Activated CD4-positive, alpha-beta T cell treated with anti-CD3 and anti-CD28 coated beads, Interleukin-2, amount 50 U/mL, for 4 hours (primary cell): ENCODE measurements at regions not wholly inside any gene's neighbourhood (a gene's known extent, or its start where the extent isn't known, plus 50 kb on each side); places are given as distances from the start of the nearest gene placed in this dataset.
"Not testable (repeated sequence)": the region's sequence is repeated elsewhere in the genome, so short reads cannot be mapped to it uniquely, and the experiment has no call there.

ENCODE experiments used
- DNase-seq, 2 experiments: peaks; one replicate each; pipeline ENCODE4 v3.0.0-alpha.2; 2020

- DNase-seq: no peak
These were observed 521.7 kb upstream of the DAB2 start for GRCh38 chr5:39946356-39947045.

DNA sequence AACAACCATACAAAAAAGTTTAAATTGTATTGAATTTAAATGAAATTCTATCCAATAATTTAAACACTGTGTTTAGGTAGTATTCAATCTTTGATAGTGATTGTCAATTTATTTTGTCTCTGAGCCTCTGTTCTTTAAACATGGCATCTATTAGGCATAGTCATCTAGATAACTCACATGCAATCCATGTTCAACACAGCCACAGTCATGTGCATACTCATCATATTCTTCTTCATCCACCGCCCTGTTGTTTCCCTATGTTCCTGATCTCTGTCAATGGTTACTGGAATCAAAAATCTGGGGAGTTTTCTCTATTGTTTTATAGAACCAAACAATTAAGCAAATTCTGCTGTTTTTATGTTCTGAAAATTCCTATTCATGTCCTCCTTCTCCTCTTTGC, 521.1 kb upstream of the DAB2 start:
- no peak for DNase-seq

DNA sequence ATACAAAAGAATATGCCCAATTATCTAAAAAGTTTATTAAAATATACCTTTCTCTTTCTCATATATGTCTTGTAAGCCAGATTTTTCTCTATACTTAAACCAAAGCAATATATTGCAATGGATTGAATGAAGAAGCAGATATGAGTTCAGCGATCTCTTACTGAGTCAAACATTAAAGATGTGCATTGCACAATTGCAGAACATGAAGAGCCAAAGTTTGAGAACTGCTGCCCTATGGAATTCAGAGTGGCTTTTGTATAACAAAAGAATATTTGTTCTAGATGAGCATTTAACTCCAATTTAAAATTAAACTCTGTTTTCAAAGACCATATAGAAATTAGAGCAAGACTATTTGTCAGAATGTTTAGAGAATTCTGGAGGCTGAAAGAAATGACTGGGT, 519.0 kb upstream of the DAB2 start:
- DNase-seq: no peak

GRCh38 chr5:39942606-39943005, 517.8 kb upstream of the DAB2 start:
- DNase-seq: no peak

GRCh38 chr5:39941416-39941815, 516.6 kb upstream of the DAB2 start:
- no peak for DNase-seq

DNA sequence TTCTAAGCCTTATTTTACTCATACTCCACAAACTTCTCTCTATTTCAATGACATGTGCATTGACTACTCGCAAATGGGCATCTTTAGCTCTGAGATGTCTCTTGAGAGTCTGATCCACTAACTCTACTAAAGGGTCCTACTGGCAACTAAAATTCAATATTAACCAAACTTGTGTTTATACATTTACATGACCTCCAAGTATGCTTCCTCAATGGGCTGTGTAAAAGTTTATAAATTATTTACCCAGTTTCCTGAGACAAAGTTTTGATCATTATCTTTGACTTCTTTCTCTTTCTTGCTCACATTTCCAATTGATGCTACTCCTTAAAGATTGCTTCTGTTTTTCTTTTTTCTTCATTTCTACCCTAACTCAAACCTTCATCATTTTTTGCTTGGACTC, 510.1 kb upstream of the DAB2 start:
- no peak for DNase-seq

DNA sequence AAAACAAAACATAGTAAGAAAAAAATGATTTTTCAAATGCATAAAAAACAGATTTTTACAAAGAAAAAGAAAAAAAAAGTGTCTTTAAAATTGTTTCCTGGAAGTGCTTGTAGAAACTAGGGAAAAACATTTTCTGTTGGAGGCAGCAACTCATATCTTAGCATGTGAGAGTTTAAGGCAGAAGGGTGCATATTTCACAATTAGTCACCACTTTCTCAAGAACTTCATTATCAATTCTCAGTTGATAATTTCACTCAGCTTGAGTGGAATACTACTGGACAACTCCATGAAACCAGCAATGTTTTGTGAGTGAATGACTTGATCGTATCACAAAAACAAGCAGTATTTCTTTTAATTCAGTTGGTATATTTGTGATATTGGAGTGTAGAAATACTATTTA, 508.3 kb upstream of the DAB2 start:
- DNase-seq: no peak

- DNase-seq: no peak
These were observed 503.9 kb upstream of the DAB2 start for GRCh38 chr5:39928709-39929108.

DNA sequence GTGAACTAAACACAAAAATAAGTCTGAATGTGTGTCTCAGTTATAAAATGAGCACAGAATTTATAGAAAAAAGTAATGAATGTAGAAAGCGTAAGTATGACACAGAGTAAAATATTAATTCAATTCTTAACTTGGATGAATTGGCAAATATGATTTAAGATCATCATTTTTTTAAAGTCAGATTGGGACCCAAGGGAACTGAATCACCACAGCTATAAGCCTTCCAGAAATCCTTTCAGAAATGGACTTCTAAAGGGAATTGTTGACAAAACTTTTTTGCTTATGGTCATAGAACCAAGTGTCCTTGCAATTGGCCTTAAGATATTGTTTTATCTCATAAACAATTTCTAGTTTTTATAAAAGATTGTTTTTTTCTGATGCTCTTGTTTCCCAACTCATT, 495.1 kb upstream of the DAB2 start:
- no peak for DNase-seq

DNA sequence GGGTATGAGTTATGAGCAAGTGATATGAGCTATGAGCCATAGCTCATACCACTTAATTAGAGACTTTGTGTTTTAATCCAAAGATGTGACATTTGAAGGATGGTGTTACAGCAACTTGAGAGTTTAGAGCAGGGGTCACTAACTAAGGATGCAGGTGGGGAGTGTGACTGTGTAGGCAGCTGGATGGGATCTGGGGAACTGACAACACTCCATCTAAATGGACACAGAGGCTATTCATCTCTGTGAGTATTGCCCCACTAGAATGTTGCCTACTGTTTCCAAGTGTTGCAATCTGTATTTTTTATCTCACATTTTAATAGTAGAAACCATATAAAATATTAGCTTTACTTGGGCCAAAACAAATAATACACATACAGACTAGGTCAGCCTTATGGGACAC, 488.1 kb upstream of the DAB2 start:
- DNase-seq: no peak

- not testable (repeated sequence) for DNase-seq
These were observed 482.6 kb upstream of the DAB2 start for GRCh38 chr5:39907267-39907951.

DNA sequence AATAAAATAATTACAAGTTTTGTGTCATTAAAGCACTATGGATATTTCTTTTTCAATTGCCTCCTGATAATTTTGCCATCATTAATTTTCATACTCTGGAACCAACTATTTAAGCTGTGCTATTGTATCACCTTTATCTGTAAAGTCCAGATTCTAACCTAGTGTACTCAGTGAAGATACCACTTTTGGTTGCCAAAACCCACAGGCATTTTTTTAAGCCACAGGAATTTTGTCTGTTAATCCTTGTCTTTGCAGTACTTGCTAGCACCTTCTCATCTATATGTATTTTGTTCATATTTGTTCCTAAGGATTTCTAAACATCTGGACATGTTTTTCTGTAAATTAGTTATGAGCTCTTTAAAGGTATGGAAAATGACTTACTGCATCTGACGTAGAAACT, 481.4 kb upstream of the DAB2 start:
- no peak for DNase-seq

DNA sequence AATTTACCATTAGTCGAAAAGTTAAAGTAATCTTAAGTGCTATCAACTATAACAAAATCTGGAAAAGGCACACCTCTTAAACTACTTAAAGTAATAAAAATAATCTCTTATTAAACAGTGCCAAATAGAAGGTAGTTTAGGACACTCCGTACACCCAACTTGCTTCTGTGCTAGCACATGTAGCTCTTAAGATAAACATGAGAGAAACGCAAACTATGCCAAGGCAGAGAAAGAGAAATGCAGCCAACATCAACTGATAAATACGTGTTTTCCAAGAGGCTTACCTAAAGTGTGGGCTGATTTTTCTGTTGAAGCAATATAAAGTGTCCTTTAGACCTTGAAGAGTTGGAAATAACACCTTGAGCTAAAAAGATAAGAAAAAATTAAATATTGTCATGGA, 480.6 kb upstream of the DAB2 start:
- DNase-seq: no peak

DNA sequence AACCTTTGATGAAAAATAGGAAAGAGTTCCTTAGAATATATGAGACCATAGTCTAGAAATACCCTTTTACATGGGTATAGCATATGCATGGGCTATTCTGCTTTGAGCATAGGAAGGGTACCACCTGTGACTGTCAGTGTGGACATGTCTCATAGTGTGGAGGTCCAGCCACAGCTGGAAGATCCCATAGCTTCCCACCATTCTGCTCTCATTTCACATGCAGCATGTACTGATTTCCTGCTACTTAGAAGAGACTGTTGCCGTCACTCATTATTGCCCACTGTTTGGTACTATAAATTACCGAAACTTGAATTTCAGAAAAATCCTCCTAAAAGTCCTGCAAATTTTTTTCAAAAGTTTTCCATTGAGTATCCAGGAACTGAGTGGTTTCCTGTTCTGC, 477.8 kb upstream of the DAB2 start:
- no peak for DNase-seq

DNA sequence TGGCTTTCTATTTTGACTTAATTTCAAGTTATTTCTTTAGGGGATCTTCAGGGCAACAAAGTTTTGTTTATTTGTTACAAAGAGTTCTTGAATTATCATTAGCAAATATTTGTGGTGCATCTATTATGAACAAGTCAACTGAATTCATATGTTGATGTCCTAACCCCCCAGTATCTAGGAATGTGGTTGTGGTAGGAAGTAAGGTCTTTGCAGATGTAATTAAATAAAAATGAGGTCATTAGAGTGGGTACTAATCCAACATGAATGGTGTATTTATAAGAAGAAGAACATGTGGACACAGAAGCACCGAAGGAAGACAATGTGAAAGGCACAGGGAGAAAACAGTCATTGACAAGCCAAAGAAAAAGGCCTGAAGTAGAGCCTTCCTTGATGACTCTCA, 474.0 kb upstream of the DAB2 start:
- no peak for DNase-seq

DNA sequence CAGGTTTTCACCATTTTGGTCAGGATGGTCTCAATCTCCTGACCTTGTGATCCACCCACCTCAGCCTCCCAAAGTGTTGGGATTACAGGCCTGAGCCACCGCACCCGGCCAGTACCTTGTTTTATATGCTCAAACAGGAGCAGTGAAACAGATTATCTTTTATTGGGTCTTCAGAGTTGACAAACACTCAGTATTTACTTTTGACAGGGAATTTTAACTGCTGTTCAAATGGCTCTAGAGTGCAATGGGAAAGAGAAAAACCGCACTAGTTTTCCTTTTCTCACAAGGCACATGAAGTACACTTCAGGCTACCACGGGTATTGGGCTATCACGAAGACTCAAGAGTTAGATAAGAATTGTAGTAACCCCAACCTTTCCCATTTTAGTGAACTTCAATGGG, 471.9 kb upstream of the DAB2 start:
- no peak for DNase-seq

DNA sequence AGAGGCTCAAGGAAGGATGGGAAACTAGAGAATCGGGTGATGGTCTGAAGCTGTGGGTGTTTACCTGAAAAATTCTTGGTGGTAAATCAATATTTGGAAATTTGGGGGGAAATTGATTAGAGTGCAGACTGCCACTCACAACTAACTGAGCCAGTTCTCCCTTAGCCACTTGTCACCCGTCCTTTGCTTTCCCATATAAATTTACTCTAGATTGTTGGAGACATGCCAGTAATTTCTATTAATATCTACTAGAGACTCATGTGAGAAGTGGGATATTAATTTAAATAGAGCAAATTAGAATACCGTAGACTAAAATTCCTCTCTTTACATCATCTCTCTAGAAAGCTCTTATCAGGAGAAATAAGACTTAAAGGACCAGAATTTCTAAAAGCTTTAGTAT, 471.3 kb upstream of the DAB2 start:
- no peak for DNase-seq

DNA sequence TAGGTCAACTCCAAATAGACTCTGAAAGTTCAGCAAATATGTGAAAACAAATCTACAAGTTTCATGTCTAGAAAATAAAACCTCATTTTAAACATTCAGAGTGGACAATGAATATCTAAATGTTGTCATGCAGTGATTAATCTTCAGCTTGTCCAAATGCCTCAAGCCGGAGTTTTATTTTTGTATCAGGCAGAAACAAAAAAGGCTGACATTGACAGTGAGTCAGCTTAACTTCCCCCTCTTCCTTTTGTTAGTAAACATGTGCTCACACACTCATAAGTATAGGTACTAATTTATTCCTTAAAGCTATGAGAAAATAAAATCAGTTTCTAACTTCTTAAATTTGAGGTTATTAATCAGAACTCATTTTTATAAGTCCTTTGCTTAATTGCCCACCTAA, 467.9 kb upstream of the DAB2 start:
- no peak for DNase-seq

DNA sequence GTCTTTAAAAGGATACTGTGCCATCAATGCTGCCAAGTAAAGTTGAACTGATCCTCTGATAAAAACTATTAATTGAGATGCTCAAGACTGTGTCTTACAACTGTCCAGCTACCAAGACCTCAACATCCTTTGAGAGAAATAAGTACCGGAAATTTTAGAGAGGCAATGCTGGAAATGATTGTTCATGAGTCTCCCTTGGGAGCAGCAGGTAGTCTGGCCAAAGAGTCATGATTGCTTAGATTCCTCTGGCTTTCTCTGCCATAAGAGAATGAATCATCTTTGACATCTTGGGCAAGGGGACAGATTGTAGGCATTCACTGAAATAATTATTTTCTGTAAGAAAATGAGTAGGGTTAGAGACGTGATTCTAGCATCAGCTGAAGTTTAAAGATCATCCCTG, 466.6 kb upstream of the DAB2 start:
- no peak for DNase-seq

DNA sequence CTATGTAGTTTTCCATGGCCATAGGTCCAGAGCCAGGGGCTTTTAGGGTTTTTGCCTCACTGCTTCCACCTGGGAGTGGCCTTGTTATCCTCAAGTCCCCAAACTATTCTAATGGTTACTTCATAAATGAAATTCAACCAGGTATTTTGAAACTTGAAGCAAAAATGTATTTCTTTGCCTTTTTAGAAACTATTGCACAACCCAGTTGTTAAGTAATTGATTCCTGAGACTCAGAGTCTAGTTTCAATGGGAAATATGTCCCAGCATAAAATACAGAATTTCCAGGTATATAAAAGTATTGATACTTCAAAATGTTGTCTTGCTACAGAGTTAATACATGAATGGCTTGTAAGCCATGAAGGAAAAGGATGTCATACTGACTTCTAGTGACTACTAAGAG, 456.2 kb upstream of the DAB2 start:
- DNase-seq: no peak

- DNase-seq: no peak
These were observed 452.7 kb upstream of the DAB2 start for GRCh38 chr5:39877479-39877878.

DNA sequence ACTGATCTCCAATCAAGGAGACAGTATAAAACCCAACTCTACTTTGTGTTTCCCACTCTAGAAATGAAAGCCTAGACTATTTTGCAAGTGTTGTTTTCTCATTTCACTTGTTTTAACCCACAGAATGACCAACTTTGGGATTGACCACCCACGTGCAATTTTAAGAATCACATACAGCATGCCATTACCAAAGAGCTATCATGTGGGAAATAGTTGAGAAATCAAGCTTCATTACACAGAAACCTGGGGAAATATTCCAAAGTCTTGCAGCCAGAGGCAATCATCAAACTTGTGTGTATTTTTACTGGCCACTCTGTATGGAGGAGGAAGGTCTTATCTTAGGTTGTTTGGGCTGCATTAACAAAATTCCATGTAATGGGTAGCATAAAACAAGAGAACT, 451.4 kb upstream of the DAB2 start:
- no peak for DNase-seq

DNA sequence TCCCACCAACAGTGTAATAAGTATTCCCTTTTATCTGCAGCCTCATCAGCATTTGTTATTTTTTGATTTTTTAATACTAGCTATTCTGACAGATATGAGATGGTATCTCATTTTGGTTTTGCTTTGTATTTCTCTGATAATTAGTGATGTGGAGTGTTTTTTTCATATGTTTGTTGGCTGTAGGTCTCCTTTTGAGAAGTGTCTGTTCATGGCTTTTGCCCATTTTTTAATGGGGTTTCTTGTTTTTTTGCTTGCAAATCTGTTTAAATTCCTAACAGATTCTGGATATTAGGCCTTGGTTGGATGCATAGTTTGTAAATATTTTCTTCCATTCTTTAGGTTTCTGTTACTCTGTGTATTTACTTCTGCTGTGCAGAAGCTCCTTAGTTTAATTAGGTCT, 445.4 kb upstream of the DAB2 start:
- no peak for DNase-seq

- DNase-seq: no peak
These were observed 444.6 kb upstream of the DAB2 start for GRCh38 chr5:39869396-39869795.

- DNase-seq: no peak
These were observed 443.1 kb upstream of the DAB2 start for GRCh38 chr5:39867923-39868322.
